Limb (tissue), 2 donors: ENCODE measurements at regions not wholly inside any gene's neighbourhood (a gene's known extent, or its start where the extent isn't known, plus 50 kb on each side); places are given as distances from the start of the nearest gene placed in this dataset.

Experiments
- DNase-seq, 2 donors: peaks; one replicate each; pipeline ENCODE4 v3.0.0-alpha.2; 2016; ENCODE audit errors: extremely low spot score in 2 of 2

DNA sequence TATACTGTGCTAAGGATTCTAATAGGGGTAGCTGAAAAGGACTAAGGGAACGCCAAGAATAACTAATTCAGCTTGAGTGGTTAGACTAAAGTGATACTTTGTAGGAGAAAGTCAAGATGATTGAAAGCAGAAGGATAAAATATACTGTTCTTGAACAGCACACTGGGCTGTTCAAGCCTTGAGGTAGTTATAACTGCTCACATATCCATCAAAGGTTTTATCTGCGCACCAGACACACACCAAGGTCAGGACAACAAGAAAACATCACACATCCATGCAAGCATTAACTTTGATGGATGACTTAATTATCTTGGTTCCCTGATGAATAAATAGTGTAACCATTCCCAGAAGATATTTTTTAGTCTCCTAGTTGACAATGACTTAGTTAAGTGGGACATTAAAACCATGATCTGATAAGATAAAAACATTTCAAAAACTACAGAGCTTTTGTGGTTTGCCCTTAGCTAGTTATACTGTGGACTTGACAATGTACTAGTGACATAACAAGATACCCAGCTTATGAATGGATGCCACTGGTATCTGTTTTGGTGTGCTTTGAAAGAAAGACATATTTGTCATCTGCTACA, 728.9 kb downstream of the JRKL start:
- no peak for DNase-seq

DNA sequence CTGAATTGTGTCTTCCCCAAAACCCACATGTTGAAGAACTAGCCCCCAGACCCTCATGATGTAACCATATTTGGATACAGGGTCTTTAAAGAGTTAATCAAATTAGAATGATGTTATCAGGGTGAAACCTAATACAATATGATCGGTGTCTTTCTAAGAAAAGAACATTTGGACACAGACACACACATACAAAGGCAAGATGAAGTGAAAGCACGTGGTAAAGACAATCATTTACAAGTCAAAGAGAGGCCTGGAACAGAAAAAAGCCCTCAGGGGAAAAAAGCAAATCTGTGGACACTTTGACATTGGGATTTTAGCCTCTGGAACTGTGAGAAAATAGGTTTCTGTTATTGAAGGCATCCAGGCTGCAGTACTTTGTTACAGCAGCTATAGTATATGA, 733.4 kb downstream of the JRKL start:
- DNase-seq: no peak

DNA sequence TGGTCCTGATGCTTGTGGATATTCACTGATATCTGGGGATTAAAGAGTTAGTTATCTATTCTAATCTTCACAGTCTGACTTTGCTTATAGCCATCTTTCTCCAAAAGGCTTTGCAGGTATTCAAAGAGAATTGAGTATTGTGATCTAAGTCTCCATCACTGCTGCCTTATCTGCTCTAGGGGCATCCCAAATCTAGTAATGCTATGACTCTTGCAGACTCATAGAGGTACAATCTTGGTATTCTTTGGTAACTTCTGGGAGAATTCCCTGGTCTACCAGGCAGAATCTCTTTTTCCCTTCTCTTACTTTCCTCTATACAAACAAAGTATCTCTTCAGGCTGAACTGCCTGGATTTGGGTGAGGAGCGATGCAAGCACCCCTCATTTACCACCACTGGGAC, 746.3 kb downstream of the JRKL start:
- no peak for DNase-seq

DNA sequence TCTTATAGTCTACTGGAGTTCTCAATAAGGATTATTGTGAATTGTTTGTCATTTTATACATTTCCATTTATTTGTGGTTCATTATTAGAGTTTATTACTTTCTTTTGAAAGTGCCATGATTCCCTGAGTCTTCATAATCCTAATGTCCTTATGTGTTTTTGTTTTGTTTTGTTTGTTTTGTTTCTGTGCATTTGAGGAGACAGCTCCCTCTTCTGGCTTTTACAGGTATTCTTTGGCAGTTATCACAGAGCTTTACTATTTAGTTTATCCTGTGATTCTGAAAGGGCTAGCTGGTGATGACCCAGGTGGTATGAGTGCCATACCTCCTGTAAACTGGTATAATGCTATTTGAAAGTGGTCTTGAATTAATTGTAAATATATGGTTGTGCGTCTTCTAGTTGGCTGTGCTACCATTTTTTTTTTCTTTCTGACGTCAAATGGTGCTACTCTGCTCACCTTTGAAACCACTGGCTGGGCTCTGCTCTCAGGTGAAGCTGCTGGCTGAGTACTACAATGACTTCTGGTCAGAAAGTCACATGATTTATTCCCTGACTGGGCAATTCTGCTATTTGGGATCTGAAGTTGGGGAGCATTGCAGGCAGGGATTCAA, 751.2 kb downstream of the JRKL start:
- DNase-seq: no peak

DNA sequence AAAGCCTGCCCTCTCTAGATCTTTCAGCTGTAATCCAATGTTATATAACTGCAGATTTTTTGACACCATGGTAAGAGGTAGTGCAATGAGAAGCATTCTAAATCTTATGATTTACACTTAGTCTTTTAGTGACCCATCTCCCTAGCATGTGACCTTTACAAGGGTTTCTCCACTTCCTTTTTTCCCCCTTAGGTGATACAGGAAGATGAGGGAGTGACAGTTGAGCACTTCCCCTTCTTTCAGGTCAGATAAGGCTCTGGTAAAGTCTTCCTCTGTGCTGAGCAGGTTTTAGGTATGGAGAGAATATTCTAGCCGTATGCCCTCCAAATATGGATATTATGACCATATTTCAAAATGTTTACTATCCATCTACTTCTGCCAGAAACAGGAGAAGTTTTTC, 753.6 kb downstream of the JRKL start:
- no peak for DNase-seq

DNA sequence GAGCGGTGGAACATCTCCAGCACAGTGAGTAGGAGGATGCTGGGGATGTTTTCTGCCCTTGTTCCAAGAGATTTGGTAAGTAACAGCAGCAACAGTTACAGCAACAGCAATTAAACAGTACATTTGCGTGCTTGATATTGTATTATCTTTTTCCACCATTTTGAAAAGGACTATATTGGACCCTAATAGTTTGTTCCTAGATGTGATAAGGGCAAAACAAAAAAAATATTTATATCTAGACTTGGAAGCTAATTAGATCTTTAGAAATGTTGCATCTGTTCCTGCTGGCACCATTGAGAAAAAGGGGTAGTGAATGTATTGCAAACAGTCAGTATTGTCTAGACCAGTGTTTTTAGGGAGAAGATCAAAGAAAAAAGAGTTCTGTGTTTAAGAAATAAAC, 759.9 kb downstream of the JRKL start:
- no peak for DNase-seq

DNA sequence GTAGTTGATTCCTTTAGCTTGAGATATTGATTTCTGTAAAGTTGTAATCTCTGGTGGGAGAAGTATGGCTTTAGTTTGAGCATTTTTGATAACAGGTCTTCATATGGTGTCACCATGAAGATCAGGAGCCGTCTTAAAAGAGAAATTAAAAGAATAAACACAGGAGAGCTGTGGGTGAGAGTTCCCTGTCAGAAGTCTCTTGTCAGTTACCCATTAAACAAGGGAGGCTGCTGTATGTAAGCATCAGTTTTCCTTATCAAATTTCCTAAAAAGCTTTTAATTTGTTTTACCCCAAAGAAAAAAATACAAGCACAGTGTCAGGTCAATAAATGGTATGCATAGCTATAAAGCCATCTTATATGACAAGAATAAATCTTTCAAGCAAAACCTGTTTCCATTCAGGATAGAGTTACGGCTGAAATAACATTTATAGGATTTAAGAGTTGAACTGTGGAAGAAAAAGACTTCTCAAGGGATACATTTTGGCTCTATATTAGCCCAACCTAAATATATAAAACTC, 767.5 kb downstream of the JRKL start:
- DNase-seq: no peak

DNA sequence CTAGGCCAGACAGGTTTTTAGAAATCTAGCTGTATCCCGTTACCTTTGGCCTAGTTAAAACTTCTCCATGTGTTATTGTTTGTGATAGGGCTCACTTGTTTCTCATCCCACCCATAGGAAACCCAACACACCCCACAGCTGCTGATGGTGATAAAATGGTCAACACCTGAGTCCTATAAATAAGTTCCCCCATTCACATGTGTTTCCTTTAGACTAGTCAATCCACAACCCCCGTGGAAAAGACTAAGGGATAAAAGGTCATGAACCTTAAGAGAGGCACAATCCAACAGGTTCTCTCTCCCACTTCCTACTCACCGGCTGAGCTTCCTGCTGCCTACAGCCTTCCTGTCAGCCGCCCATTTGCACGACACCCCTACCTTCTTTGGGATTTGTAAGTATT, 768.4 kb downstream of the JRKL start:
- DNase-seq: no peak

DNA sequence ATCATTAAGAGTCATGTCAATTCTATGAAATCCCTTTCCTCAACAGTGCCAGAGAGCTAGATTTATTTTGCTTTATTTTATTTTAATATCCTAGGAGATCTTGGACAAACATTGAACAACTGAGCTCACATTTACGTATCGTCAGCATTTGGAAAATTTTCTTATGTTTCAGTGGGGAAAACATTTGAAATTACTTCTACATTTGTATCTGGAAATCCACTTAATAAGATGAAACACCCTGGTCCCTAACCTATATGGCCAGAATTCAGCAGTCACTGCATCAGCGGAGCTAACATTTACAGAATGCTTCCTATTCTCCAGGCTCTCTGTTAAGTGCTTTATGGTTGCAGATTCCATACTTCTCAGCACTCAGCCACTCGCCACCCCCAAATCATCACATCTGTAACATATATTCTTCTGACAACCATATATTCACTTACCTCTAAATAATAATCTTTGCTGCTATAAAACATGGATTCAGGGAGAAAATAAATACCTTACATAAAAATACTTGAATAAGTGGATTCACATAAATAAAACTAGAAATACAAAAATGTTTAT, 773.9 kb downstream of the JRKL start:
- DNase-seq: peak; percentile 27 to 71

DNA sequence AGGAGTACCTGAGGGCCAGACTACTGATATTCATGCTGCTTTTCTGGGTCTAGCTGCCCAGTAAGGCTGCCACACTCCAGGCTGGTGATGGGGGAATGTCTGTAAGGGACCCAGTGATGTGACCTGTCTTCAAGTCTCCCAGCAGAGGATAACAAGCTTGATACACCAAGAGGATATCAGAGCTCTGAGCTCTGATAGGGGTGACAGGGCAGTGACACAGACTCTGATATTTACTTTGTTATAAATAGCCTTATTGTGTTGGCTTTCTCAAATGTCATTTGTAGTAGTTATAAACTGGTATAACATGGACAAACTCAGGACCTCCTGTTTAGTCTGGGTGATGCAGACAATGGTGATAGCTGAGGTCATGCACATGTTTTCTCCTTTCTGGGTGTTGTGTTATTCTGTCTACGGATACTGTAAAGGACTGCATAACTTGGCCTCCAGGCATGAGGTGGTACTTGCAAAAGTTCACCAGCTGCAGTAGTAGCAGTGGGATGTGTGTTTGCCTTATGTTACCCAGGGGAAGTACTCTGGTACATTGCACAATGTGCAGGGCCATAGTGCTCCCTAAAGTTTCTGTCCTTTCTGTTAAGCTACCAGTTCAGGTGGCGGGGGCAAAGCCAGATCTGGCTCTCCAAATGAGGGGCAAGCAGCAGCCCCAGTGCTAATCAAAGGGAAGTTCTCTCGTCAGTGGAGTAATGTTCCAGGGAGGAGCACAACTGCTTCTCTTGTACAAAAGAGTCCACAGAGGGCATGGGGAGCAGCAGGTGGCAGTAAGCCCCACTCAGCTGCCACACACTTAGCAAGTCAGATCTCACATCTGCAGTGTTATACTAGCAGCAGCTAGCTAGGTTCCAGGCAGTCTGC, 812.2 kb downstream of the JRKL start:
- DNase-seq: peak in 1 of 2 donors; percentile 34

DNA sequence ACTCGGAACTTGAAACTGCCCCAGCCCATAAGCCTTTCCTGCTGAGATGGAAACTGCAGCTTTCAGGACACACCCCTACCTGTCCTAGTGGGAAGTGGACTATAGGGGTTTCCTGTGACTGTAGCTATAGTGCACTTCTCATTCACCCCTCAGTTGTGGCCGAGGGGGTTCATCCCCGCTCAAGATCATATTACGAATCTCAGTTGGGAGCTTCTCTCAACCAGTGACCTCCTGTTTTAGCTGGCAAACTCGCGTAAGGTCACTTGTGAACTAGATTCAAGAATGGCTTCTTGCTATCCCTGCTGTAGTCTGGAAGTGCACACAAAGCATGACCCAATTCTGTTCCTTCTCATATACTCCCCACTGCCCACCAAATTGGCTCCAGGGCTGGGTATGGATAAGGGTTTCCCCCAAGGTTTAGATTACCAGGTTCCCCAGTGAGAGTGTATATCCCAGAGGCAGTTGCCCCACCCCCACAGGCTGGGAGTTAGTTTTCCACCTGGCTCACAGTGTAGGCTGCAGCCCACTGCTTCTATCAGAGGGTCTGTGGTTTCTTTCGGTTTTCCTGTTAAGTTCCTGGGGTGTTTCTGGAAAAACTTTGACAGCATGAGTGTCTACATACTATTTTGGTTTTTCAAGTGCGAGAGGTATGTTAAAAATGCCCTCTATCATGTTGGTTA, 812.9 kb downstream of the JRKL start:
- no peak for DNase-seq

DNA sequence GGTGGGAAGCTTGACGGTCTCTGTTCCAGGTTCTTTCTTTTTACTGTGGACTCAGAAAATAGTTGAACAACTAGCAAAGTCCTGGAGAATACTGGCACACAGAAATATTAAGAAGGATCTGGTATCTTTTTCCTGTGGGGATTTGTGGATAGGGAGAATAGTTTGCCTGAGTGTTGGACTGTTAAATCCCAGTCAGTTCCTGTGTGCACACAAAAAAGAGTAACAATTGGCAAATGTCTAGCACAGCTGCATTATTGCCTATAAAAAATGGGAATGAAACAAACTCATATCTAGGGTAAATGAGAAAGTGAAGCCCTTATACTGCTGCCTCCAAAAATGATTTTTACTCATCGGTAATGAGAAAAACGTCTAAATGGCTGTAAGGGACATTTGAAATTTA, 828.2 kb downstream of the JRKL start:
- no peak for DNase-seq

DNA sequence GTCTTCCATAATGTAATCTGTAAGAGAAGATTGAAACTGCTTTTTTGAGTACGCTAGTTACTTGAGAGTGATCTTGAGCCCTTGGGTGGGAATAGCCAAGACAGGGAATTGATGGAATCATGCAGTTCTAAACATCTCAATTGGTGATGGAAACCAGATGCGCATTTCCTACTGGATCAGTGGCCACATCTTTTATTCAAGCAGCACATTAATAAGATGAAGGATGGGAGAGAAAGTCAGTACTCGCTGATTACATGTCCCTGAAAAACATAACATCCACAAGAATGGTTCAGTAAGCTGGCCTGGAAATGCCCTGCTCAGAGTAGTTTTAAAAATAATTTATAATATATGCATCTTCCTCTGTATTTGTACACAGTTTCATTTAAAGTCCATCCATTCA, 833.8 kb downstream of the JRKL start:
- no peak for DNase-seq

DNA sequence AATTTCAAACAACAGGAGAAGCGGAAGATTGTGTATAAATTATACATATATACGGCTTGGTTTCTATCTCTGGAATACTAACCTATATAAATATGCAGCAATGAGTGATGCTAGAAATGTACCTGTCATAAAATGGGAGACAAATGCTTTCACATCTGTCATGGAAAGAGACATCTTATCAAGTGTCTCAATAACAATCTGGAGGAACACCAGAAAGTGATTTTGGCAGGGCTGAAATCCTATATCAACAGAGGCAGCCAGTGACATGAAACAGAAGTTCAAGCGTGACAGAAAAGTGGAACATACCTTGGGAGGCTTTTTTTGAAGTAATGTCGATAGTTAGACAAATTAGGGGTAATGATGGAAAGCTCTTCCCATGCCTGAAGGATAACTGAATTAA, 834.6 kb downstream of the JRKL start:
- no peak for DNase-seq

DNA sequence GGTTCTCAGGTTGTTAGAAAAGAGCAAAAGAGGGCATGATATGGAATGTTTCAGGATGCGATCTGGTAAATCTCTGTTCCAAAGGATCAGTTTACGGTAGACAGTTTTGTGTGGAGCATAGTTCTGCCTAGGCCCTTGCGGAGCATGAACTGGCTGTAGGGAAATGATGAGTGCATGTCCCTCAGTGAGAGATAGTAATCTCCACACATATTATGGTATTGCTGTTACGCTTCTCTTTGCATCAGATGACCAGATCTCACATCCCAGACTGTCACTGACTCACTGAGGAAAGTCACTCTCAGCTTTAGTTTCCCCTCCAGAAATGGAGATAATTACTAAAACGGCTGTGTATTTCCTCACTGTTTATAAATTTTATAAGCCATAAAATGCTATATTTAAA, 836.0 kb downstream of the JRKL start:
- no peak for DNase-seq

DNA sequence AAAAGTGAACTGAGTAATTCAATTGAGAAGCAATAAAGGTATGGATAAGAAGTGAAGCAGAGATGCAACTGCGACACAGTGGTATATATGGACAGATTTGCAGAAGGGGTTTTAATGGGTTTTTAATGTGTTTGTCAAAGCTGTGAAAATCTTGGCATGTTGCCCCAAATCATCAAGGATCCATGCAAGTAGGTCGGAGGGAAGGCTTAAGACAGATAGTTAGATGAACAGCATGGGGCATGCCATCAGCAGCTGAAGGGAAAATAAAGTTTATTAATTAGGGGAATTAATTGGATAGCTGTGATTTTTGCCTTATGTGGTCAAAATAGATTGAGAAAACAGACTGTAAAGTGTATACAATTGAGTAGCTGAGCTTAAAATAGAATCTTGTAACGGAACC, 840.1 kb downstream of the JRKL start:
- no peak for DNase-seq

DNA sequence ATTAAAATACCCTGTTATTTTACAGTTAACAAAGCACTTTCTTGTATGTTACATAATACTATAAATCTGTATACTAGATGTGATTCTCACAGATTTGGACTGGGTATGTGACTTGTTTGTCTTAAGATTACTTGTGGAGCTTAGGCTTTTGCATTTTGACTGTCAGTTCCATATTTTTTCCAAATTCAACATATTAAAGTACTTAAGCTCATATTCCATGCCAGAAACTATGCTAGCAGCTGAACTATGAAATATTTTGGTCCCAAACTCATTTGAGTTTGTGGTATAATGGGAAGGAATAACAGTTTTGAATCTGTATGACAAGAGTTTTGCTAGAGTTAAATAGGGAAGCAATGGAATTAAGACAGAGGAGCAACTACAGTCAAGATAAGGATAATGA, 841.4 kb downstream of the JRKL start:
- DNase-seq: no peak

DNA sequence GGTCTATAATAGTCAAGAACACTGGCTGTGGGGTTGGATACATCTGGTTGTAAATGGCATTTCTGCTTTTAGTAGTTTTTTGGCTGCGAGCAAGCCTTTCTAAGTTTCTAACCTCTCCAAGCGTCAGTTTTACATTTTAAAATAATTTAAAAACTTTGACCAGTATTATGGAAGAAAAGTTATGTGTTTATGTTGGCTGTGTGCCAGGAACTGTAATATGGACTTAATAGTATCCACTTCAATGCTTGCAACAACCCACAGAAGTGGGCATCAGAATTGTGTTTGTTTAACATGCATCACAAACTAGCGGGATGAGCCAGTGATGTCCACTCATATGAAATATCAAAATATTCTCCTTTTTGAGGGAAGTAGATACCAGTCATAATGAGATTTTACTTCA, 844.2 kb downstream of the JRKL start:
- DNase-seq: no peak

DNA sequence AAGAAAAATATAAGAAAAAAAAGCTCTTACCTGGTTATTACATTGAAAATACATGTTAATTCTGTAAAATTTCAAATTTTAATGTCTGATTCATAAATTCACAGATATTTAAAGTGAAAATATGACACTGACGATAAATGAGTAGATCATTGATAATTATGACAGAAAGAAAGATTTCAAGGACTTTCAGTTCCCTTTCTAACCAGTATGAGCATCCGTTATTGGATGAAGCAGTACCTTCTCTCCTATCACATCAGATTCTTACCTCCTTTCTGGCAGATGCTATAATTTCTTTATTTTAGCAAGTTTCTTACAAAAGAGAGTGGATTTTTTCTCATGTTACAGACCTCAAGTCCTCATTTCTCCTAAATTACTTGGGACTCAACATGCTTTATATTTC, 847.3 kb downstream of the JRKL start:
- no peak for DNase-seq

DNA sequence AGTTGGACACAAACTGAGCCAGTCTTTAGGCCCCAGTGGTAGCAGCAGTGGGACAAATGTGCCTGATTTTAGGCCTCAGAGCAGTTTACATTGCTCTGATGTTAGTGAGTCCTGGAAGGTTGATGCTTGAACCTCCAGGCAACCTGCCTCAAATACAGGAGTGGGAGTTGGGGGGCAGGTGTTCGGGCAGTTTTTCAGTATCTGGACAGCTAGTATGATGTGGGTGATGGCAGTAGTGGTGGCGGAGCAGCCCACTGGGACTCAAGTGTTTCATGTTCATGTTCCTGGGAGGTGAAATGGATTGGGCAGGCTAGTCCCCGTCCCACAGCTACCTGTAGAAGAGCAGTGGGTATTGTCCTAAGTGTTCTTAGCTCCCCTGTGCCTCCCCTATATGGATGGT, 857.8 kb downstream of the JRKL start:
- DNase-seq: no peak

DNA sequence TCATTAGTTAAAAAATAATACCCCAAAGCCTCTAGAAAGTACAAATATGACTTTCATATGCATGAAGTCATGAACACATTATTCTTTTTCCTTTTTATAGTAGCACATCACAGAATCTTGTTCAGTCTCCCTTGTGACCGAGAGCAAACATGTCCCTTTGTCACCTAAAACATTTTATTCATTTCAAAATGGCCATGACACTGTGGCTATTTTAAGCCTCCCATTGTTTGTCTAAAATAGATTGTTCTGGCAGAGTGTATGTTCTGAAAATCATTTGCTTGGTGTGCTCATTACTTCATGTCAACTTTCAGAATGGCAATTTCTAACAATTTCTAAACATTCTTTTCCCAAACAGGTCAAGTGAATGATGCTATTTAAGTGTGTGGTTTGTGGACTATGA, 865.0 kb downstream of the JRKL start:
- no peak for DNase-seq

DNA sequence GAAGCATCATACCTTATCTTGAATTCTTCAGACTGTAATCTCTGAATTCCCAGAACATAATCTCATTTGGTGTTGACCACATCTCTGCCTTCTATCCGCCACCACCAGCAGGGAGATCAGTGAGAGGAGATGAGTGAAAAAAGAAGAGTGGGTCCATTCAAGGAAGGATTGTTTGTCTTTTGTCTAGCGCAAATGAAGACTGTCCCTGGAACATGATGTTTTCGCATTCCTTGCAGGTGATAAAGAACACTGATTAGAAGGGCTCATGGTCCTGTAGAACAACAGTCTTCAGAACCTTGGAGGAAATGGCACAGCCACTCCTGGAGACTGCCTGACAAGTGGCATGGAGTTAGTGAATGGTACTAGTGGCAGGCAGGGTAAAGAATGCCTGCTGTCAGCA, 869.6 kb downstream of the JRKL start:
- DNase-seq: no peak
